ENCODE measurements at regions not wholly inside any gene's neighbourhood (a gene's known extent, or its start where the extent isn't known, plus 50 kb on each side); places are given as distances from the start of the nearest gene placed in this dataset.

DNA sequence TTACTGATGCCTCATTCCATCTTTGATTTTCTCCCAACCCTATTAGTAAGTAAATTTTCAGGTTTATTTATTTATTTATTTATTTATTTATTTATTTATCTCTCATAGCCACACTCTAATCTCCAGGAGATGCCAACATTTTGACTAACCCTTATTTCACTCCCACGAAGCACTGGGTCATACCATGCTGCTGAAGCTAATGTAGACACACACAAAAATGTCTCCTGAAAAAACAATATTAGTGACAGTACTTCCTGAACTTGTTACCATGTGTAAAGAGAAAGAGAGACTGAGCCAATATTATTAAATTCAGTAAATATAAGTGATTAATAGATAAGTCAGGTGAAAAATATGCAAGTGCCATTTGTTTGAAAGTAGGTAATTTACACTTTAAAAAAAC, 402.7 kb downstream of the C4orf33 start:
- TF ChIP-seq, protein P1, sequence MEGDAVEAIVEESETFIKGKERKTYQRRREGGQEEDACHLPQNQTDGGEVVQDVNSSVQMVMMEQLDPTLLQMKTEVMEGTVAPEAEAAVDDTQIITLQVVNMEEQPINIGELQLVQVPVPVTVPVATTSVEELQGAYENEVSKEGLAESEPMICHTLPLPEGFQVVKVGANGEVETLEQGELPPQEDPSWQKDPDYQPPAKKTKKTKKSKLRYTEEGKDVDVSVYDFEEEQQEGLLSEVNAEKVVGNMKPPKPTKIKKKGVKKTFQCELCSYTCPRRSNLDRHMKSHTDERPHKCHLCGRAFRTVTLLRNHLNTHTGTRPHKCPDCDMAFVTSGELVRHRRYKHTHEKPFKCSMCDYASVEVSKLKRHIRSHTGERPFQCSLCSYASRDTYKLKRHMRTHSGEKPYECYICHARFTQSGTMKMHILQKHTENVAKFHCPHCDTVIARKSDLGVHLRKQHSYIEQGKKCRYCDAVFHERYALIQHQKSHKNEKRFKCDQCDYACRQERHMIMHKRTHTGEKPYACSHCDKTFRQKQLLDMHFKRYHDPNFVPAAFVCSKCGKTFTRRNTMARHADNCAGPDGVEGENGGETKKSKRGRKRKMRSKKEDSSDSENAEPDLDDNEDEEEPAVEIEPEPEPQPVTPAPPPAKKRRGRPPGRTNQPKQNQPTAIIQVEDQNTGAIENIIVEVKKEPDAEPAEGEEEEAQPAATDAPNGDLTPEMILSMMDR (optimal IDR thresholded peaks at IDR 0.05 in 1 of 3, IDR thresholded peaks at IDR 0.05 in 1 of 3, conservative IDR thresholded peaks at IDR 0.05 in 1 of 3; ENCODE audit: extremely low read depth in 1 of 3, insufficient read depth in 2 of 3, low read length in 3 of 3) = no peak
- no peak for TF ChIP-seq EZH2 (IDR thresholded peaks at IDR 0.05; ENCODE audit: low read length)
